IMR-90 (cell line): ENCODE measurements at regions not wholly inside any gene's neighbourhood (a gene's known extent, or its start where the extent isn't known, plus 50 kb on each side); places are given as distances from the start of the nearest gene placed in this dataset.

Experiments
- ATAC-seq: fragments of 200-7000 bp; cut with Tn5 transposase; 2 replicates; pipeline ENCODE4 v1.9.1; 2020; ENCODE audit warnings: low read depth, mild to moderate bottlenecking, moderate library complexity
- BruUV-seq: library from RNA; stranded (reverse); fragments of 400-500 nt; replicated peaks from 2 replicates; lab custom pipeline; 2021; lab: Mats Ljungman, UMichigan
- CTCF ChIA-PET: fragments of 300-600 bp; formaldehyde crosslinking; extraction: SDS; loops from one replicate; lab custom pipeline; 2021; ENCODE audit warnings: antibody characterized with exemption; lab: Yijun Ruan, JAX
- POLR2A ChIA-PET: fragments of 300-600 bp; sonication (Branson Sonifier 250); formaldehyde crosslinking; loops from one replicate; lab custom pipeline; 2022; ENCODE audit warnings: antibody characterized with exemption; ENCODE audit not compliant: unreplicated experiment; lab: Charles Lee
- DNase-seq: peaks from one replicate; pipeline ENCODE4 v3.0.0; 2013
- H2AFZ ChIP-seq: replicated peaks from 2 replicates; pipeline ENCODE3; 2013; ENCODE audit warnings: low read length, mild to moderate bottlenecking; ENCODE audit not compliant: poor library complexity
- H2AK5ac ChIP-seq: 2 replicates; pipeline ENCODE4 v1.6.1; 2013; ENCODE audit warnings: low read depth, low read length, inconsistent platforms
- H2AK9ac ChIP-seq: replicated peaks from 2 replicates; pipeline ENCODE3; 2013; ENCODE audit warnings: mild to moderate bottlenecking, low read depth, low read length, moderate library complexity; ENCODE audit not compliant: poor library complexity
- H2BK120ac ChIP-seq: 2 replicates; pipeline ENCODE4 v1.6.1; 2013; ENCODE audit warnings: low read depth, low read length, inconsistent platforms
- H2BK15ac ChIP-seq: 3 replicates; pipeline ENCODE4 v1.6.1; 2013; ENCODE audit warnings: low read depth, low read length, inconsistent platforms
- H2BK20ac ChIP-seq: 2 replicates; pipeline ENCODE4 v1.6.1; 2013; ENCODE audit warnings: low read depth, mild to moderate bottlenecking, inconsistent platforms, low read length, moderate library complexity
- H2BK5ac ChIP-seq: 2 replicates; pipeline ENCODE4 v1.6.1; 2013; ENCODE audit warnings: mild to moderate bottlenecking, low read depth, low read length, inconsistent platforms; ENCODE audit not compliant: poor library complexity, severe bottlenecking
- H3K14ac ChIP-seq: replicated peaks from 2 replicates; pipeline ENCODE4 v1.6.1; 2013; ENCODE audit warnings: low read depth, low read length, inconsistent platforms
- H3K18ac ChIP-seq: 2 replicates; pipeline ENCODE4 v1.6.1; 2013; ENCODE audit warnings: low read depth, low read length, control low read depth
- H3K23ac ChIP-seq: 2 replicates; pipeline ENCODE4 v1.6.1; 2013; ENCODE audit warnings: low read depth, low read length, inconsistent platforms
- H3K27ac ChIP-seq: 2 replicates; pipeline ENCODE4 v1.5.1; 2013; ENCODE audit warnings: mild to moderate bottlenecking, control low read depth, low read length; ENCODE audit not compliant: insufficient read depth
- H3K27me3 ChIP-seq: 2 replicates; pipeline ENCODE4 v1.6.1; 2013; ENCODE audit warnings: low read length; ENCODE audit not compliant: control insufficient read depth, insufficient read depth
- H3K36me3 ChIP-seq: 2 replicates; pipeline ENCODE4 v1.6.1; 2013; ENCODE audit warnings: low read length, mixed read lengths; ENCODE audit not compliant: control insufficient read depth, insufficient read depth
- H3K4ac ChIP-seq: 2 replicates; pipeline ENCODE4 v1.6.1; 2013; ENCODE audit warnings: low read depth, low read length, inconsistent platforms
- H3K4me1 ChIP-seq: 2 replicates; pipeline ENCODE4 v1.6.1; 2013; ENCODE audit warnings: low read length, mixed read lengths; ENCODE audit not compliant: control insufficient read depth, insufficient read depth
- H3K4me2 ChIP-seq: 2 replicates; pipeline ENCODE4 v1.6.1; 2013; ENCODE audit warnings: low read depth, mild to moderate bottlenecking, control low read depth, low read length, moderate library complexity
- H3K4me3 ChIP-seq: 2 replicates; pipeline ENCODE4 v1.5.1; 2013; ENCODE audit warnings: low read depth, mild to moderate bottlenecking, control low read depth, low read length, moderate library complexity; ENCODE audit not compliant: insufficient read depth
- H3K56ac ChIP-seq: 2 replicates; pipeline ENCODE4 v1.6.1; 2013; ENCODE audit warnings: low read length, inconsistent platforms; ENCODE audit not compliant: insufficient read depth; ENCODE audit errors: extremely low read depth
- H3K79me1 ChIP-seq, 2 experiments: 2 replicates each; pipeline ENCODE4 v1.6.1; 2013; ENCODE audit warnings: low read length in 2 of 2, inconsistent platforms in 1 of 2, low read depth in 1 of 2
- H3K9ac ChIP-seq: 2 replicates; pipeline ENCODE4 v1.6.1; 2013; ENCODE audit warnings: low read depth, low read length, control low read depth
- H3K9me1 ChIP-seq: 2 replicates; pipeline ENCODE4 v1.6.1; 2013; ENCODE audit warnings: low read length, inconsistent platforms; ENCODE audit not compliant: insufficient read depth
- H3K9me3 ChIP-seq: 2 replicates; pipeline ENCODE4 v1.6.1; 2013; ENCODE audit warnings: low read length; ENCODE audit not compliant: control insufficient read depth, insufficient read depth
- H4K20me1 ChIP-seq: 2 replicates; pipeline ENCODE4 v1.6.1; 2013; ENCODE audit warnings: low read length, inconsistent platforms; ENCODE audit not compliant: insufficient read depth
- H4K5ac ChIP-seq: 2 replicates; pipeline ENCODE4 v1.6.1; 2013; ENCODE audit warnings: mild to moderate bottlenecking, low read depth, low read length, control low read depth
- H4K8ac ChIP-seq, 2 experiments: 2 replicates each; pipeline ENCODE4 v1.6.1; 2013; ENCODE audit warnings: low read depth in 2 of 2, low read length in 2 of 2, control low read depth in 1 of 2, inconsistent platforms in 1 of 2
- H4K91ac ChIP-seq: 2 replicates; pipeline ENCODE4 v1.6.1; 2013; ENCODE audit warnings: low read depth, low read length, inconsistent platforms; ENCODE audit not compliant: insufficient read depth
- BHLHE40 ChIP-seq: fragments of 150-350 bp; IDR thresholded peaks from 2 replicates; pipeline ENCODE4 v1.6.1; 2016; ENCODE audit warnings: mild to moderate bottlenecking, low read depth, low read length
- CHD1 ChIP-seq: IDR thresholded peaks from 2 replicates; pipeline ENCODE4 v1.6.1; 2012; ENCODE audit warnings: low read depth, low read length, improper control_type of control experiment
- CTCF ChIP-seq: conservative IDR thresholded peaks from 2 replicates; pipeline ENCODE4 v1.5.1; 2012; ENCODE audit warnings: mild to moderate bottlenecking, low read depth, low read length, improper control_type of control experiment
- ELK1 ChIP-seq: fragments of 150-350 bp; IDR thresholded peaks from 2 replicates; pipeline ENCODE4 v1.6.1; 2016; ENCODE audit warnings: low read depth, mild to moderate bottlenecking, low read length, moderate library complexity, borderline replicate concordance
- FOS ChIP-seq: fragments of 150-350 bp; IDR thresholded peaks from 2 replicates; pipeline ENCODE4 v1.6.1; 2016; ENCODE audit warnings: low read depth, low read length
- MAFK ChIP-seq: IDR thresholded peaks from 2 replicates; pipeline ENCODE4 v1.6.1; 2012; ENCODE audit warnings: low read depth, low read length, improper control_type of control experiment
- MAZ ChIP-seq: IDR thresholded peaks from 2 replicates; pipeline ENCODE4 v1.6.1; 2012; ENCODE audit warnings: low read depth, mild to moderate bottlenecking, low read length, improper control_type of control experiment, moderate library complexity, borderline replicate concordance
- MXI1 ChIP-seq: IDR thresholded peaks from 2 replicates; pipeline ENCODE4 v1.6.1; 2012; ENCODE audit warnings: low read depth, mild to moderate bottlenecking, low read length, moderate library complexity, borderline replicate concordance
- NFE2L2 ChIP-seq: fragments of 150-350 bp; IDR thresholded peaks from 2 replicates; pipeline ENCODE4 v1.6.1; 2016; ENCODE audit warnings: low read depth, mild to moderate bottlenecking, low read length
- POLR2A ChIP-seq: IDR thresholded peaks from 2 replicates; pipeline ENCODE4 v1.6.1; 2012; ENCODE audit warnings: mild to moderate bottlenecking, low read depth, low read length
- RAD21 ChIP-seq: IDR thresholded peaks from 2 replicates; pipeline ENCODE4 v1.6.1; 2012; ENCODE audit warnings: low read length, improper control_type of control experiment
- RCOR1 ChIP-seq: IDR thresholded peaks from 2 replicates; pipeline ENCODE4 v1.6.1; 2012; ENCODE audit warnings: mild to moderate bottlenecking, low read length, improper control_type of control experiment; ENCODE audit not compliant: insufficient replicate concordance
- RFX5 ChIP-seq: IDR thresholded peaks from 2 replicates; pipeline ENCODE4 v1.8.0; 2012; ENCODE audit warnings: low read depth, mild to moderate bottlenecking, low read length, moderate library complexity
- SMC3 ChIP-seq: fragments of 150-350 bp; IDR thresholded peaks from 2 replicates; pipeline ENCODE4 v1.6.1; 2016; ENCODE audit warnings: low read depth, mild to moderate bottlenecking, antibody characterized with exemption, low read length, moderate library complexity
- whole genome bisulfite sequencing, 2 experiments: methylation state at CpG; one replicate each; pipeline versions ENCODE4 v1.1.5 to v1.1.7; 2013; ENCODE audit warnings: missing lambda C conversion rate in 2 of 2; ENCODE audit not compliant: insufficient read length in 1 of 2; ENCODE audit errors: extremely low coverage in 2 of 2; 5-methylcytosine and 5-hydroxymethylcytosine counted together
- dilution Hi-C: fragments of 300-500 bp; cut with HindIII; formaldehyde crosslinking; loops from one replicate; pipeline ENCODE4 v1.14.3; 2018; ENCODE audit warnings: low sequenced_read_pairs; ENCODE audit not compliant: unreplicated experiment
- in situ Hi-C: fragments of 300-500 bp; cut with MboI; formaldehyde crosslinking; loops from 3 replicates; pipeline ENCODE4 v1.14.3; 2019; ENCODE audit warnings: low sequenced_read_pairs, inconsistent platforms, mixed read lengths
- intact Hi-C: fragments of 100-400 bp; cut with micrococcal nuclease; formaldehyde crosslinking; loops from 2 replicates; pipeline ENCODE4 v1.10.0; 2022
- TF ChIP-seq, protein P1 (sequence below): fragments of 150-350 bp; IDR thresholded peaks from 2 replicates; pipeline ENCODE4 v1.6.1; 2017; ENCODE audit warnings: mild to moderate bottlenecking, antibody characterized with exemption, low read length, low read depth

- Histone ChIP-seq H3K9me3 (peaks cover 10% of the 10 kb centered on the region; the same call in 1 of the 2 replicates), H4K5ac (no peak overlapping the region), H2BK5ac (no peak overlapping the region), H4K20me1 (no peaks in the 10 kb centered on the region), H3K14ac (no peak overlapping the region), H3K18ac (no peak overlapping the region), H3K56ac (no peak overlapping the region), H3K36me3 (no peaks in the 10 kb centered on the region), H3K4ac (no peak overlapping the region), H3K27ac (no peak overlapping the region), H3K4me3 (no peak overlapping the region), H3K4me2 (no peak overlapping the region), H3K79me1 (no peaks in the 10 kb centered on the region), H2BK20ac (no peak overlapping the region), H3K9me1 (no peaks in the 10 kb centered on the region), H4K91ac (no peak overlapping the region), H3K9ac (no peak overlapping the region), H4K8ac (no peak overlapping the region), H3K4me1 (no peaks in the 10 kb centered on the region), H2AK9ac (no peak overlapping the region), H2BK120ac (no peak overlapping the region), H2BK15ac (no peak overlapping the region), H3K23ac (no peak overlapping the region), H2AFZ (no peak overlapping the region), H2AK5ac (no peak overlapping the region), H3K27me3 (no peaks in the 10 kb centered on the region)
- dilution Hi-C loops (no loop called here), in situ Hi-C loops (no loop called here), intact Hi-C loops (no loop called here)
- ATAC-seq (no peak), DNase-seq (no peak)
- ChIA-PET POLR2A (no interaction called here), CTCF (no interaction called here)
- TF ChIP-seq FOS (no peak), RCOR1 (no peak), RAD21 (no peak), MXI1 (no peak), NFE2L2 (no peak), MAZ (no peak), SMC3 (no peak), POLR2A (no peak), CTCF (no peak), MAFK (no peak), BHLHE40 (no peak), ELK1 (no peak), CHD1 (no peak), RFX5 (no peak)
- TF ChIP-seq, protein P1, sequence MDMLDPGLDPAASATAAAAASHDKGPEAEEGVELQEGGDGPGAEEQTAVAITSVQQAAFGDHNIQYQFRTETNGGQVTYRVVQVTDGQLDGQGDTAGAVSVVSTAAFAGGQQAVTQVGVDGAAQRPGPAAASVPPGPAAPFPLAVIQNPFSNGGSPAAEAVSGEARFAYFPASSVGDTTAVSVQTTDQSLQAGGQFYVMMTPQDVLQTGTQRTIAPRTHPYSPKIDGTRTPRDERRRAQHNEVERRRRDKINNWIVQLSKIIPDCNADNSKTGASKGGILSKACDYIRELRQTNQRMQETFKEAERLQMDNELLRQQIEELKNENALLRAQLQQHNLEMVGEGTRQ = no peak
- no TSS peak for BruUV-seq
- WGBS, 2 experiments = no CpG with 5 or more reads among the region's 1 CpG
These were observed 156.6 kb downstream of the SYT10 start for GRCh38 chr12:33283054-33283453.
